ENCODE measurements at regions not wholly inside any gene's neighbourhood (a gene's known extent, or its start where the extent isn't known, plus 50 kb on each side); places are given as distances from the start of the nearest gene placed in this dataset.

GRCh38 chr12:91675401-91675800 lies 470.2 kb downstream of the BTG1 start:
- TF ChIP-seq CTCF (IDR thresholded peaks at IDR 0.05) (no peak), POLR2A (IDR thresholded peaks at IDR 0.05) (no peak), EP300 (IDR thresholded peaks at IDR 0.05) (no peak), POLR2AphosphoS5 (IDR thresholded peaks at IDR 0.05) (no peak)

Measured in sigmoid colon (tissue), 4 donors.